ENCODE measurements at regions not wholly inside any gene's neighbourhood (a gene's known extent, or its start where the extent isn't known, plus 50 kb on each side); places are given as distances from the start of the nearest gene placed in this dataset.

- TF ChIP-seq CTCF (IDR thresholded peaks at IDR 0.05; ENCODE audit: insufficient read depth, low read depth, low read length) (no peak), EZH2 (IDR thresholded peaks at IDR 0.05; ENCODE audit: insufficient read depth, low read length) (no peak)
Measured at GRCh38 chr4:125762537-125762936, 447.8 kb downstream of the FAT4 start.
